ENCODE measurements at regions not wholly inside any gene's neighbourhood (a gene's known extent, or its start where the extent isn't known, plus 50 kb on each side); places are given as distances from the start of the nearest gene placed in this dataset.
"Not testable (repeated sequence)": the region's sequence is repeated elsewhere in the genome, so short reads cannot be mapped to it uniquely, and the experiment has no call there.

DNA sequence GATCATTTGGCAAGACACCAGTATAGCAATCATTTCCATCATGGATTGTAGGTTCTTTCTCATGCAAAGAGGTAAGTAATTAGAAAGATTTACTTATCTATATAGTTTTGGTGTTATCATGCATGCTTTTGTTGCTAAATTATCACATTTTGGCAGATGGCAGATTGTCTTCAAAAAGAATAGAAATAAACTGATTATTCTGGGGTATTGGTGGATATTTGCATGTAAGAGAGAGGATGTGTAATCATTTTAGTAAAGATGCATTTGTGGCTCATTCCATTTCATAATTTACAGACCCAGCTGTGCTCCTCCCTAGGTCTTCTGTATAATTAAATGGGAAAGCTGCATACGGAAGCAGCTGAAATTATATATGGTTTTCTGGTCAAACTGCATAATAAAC lies 875.7 kb upstream of the ANO3 start:
- H3K4me3 ChIP-seq, result no peak overlapping the region
- TF ChIP-seq POLR2A (IDR thresholded peaks at IDR 0.05) (no peak), POLR2AphosphoS5 (IDR thresholded peaks at IDR 0.05; ENCODE audit: insufficient read depth in 1 of 2, low read depth in 1 of 2) (no peak)
- TF ChIP-seq, protein P1, sequence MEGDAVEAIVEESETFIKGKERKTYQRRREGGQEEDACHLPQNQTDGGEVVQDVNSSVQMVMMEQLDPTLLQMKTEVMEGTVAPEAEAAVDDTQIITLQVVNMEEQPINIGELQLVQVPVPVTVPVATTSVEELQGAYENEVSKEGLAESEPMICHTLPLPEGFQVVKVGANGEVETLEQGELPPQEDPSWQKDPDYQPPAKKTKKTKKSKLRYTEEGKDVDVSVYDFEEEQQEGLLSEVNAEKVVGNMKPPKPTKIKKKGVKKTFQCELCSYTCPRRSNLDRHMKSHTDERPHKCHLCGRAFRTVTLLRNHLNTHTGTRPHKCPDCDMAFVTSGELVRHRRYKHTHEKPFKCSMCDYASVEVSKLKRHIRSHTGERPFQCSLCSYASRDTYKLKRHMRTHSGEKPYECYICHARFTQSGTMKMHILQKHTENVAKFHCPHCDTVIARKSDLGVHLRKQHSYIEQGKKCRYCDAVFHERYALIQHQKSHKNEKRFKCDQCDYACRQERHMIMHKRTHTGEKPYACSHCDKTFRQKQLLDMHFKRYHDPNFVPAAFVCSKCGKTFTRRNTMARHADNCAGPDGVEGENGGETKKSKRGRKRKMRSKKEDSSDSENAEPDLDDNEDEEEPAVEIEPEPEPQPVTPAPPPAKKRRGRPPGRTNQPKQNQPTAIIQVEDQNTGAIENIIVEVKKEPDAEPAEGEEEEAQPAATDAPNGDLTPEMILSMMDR (IDR thresholded peaks at IDR 0.05), result no peak
- intact Hi-C loops (cut with DNase I), result no loop called here
- H3K36me3 ChIP-seq, result no peaks in the 10 kb centered on the region
- H3K27ac ChIP-seq, result no peak overlapping the region
- H3K9me3 ChIP-seq, result no peaks in the 10 kb centered on the region
- no peaks in the 10 kb centered on the region for H3K27me3 ChIP-seq
- no peaks in the 10 kb centered on the region for H3K4me1 ChIP-seq
- DNase-seq (ENCODE audit: extremely low spot score in 2 of 2), result no peak

DNA sequence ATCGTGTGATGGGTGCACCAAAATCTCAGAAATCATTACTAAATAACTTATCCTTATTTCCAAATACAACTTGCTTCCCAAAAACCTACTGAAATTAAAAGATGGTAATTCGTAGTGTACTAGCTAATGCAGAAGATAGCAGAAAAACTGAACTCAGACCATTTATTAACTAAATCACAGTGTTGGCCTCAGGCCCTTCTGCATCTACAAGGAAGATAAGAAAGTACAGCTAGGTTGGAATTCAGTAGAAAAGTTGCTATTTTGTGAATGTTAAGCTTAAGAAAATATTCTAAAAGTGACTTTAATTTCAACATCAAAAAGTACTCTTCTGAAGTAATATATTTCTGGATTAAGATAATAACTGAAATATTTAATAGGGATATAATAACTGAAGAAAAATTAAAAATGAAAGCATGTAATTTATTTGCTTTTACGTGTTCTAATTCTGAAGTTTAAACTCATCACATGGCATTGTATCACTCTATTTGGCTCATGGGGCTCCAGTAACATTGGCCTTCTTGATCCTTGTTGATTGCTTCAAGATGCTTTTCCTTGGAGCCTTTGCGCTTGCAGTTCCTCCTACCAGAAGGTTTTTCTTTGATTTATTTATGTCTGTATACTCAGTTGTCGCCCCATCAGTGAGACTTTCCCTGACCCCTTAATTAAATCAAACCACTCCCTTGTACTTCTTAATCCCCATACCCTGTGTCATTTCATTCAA lies 847.9 kb upstream of the ANO3 start:
- intact Hi-C loops (cut with DNase I), result no loop called here
- Histone ChIP-seq H3K27ac (no peak overlapping the region), H3K36me3 (no peaks in the 10 kb centered on the region), H3K4me3 (no peak overlapping the region), H3K27me3 (no peaks in the 10 kb centered on the region), H3K4me1 (no peaks in the 10 kb centered on the region), H3K9me3 (no peaks in the 10 kb centered on the region)
- DNase-seq (ENCODE audit: extremely low spot score in 2 of 2), result no peak
- TF ChIP-seq POLR2AphosphoS5 (IDR thresholded peaks at IDR 0.05; ENCODE audit: insufficient read depth in 1 of 2, low read depth in 1 of 2) (no peak), POLR2A (IDR thresholded peaks at IDR 0.05) (no peak)
- TF ChIP-seq, protein P1 (IDR thresholded peaks at IDR 0.05), result no peak

DNA sequence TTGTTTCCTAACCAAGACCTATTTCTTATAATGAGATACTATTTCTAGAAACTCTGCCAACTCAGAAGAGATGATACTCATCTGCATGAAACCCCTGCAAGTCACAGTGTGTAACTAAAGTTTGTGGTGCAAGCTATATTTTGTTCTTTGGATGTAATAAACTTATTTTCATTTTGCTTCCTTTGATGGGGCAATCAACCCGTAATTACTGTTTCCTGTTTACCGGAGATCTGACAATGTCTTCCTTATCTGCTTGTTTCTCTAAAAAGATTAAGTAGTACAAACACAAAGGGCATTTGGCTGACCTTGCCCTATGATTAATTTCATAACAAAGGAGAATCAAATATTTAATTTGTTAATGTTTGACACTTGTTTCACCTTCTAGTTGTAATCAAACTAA lies 846.6 kb upstream of the ANO3 start:
- Histone ChIP-seq H3K9me3 (no peaks in the 10 kb centered on the region), H3K4me1 (no peaks in the 10 kb centered on the region), H3K4me3 (no peak overlapping the region), H3K27me3 (no peaks in the 10 kb centered on the region), H3K27ac (no peak overlapping the region), H3K36me3 (no peaks in the 10 kb centered on the region)
- DNase-seq (ENCODE audit: extremely low spot score in 2 of 2), result no peak
- intact Hi-C loops (cut with DNase I), result no loop called here
- TF ChIP-seq POLR2A (IDR thresholded peaks at IDR 0.05), result no peak
- TF ChIP-seq, protein P1 (IDR thresholded peaks at IDR 0.05), result no peak
- no peak for TF ChIP-seq POLR2AphosphoS5 (IDR thresholded peaks at IDR 0.05; ENCODE audit: insufficient read depth in 1 of 2, low read depth in 1 of 2)

DNA sequence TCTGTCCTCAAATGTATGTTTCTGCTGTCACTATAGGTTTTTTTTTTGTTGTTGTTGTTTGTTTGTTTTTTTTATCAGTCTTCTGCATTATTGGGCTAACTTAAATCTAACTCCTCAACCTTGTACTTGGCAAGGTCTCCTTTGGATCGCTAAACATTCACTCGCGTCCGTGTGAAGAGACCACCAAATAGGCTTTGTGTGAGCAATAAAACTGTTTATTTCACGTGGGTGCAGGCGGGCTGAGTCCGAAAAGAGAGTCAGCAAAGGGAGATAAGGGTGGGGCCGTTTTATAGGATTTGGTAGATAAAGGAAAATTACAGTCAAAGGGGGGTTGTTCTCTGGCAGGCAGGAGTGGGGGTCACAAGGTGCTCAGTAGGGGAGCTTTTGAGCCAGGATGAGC lies 845.6 kb upstream of the ANO3 start:
- H3K27ac ChIP-seq; H3K9me3 ChIP-seq; H3K4me1 ChIP-seq; H3K36me3 ChIP-seq; H3K27me3 ChIP-seq; DNase-seq (ENCODE audit: extremely low spot score in 2 of 2); intact Hi-C loops (cut with DNase I); H3K4me3 ChIP-seq: not testable (repeated sequence)

DNA sequence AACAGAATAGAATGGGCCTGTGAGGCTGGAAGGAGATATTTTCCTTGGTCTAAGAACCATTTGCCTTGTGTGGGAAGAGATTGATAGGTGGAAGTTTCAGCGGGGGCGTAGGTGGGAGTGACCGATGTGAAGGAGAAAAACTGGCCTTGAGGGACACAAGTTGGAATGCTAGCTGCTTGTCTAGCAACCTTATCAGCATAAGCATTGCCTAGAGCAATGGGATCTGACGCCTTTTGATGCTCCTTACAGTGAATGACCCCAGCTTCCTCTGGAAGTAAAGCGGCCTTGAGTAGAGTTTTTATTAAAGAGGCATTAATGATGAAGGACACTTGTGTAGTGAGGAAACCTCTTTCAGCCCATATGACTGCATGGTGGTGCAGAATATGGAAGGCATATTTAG lies 843.8 kb upstream of the ANO3 start:
- DNase-seq (ENCODE audit: extremely low spot score in 2 of 2); H3K27me3 ChIP-seq; H3K9me3 ChIP-seq; intact Hi-C loops (cut with DNase I); H3K4me3 ChIP-seq; H3K36me3 ChIP-seq; H3K27ac ChIP-seq; H3K4me1 ChIP-seq: not testable (repeated sequence)

DNA sequence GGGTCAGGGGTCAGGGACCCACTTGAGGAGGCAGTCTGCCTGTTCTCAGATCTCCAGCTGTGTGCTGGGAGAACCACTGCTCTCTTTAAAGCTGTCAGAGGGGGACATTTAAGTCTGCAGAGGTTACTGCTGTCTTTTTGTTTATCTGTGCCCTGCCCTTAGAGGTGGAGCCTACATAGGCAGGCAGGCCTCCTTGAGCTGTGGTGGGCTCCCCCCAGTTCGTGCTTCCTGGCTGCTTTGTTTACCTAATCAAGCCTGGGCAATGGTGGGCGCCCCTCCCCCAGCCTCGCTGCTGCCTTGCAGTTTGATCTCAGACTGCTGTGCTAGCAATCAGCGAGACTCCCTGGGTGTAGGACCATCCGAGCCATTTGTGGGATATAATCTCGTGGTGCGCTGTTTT lies 830.5 kb upstream of the ANO3 start:
- H3K27me3 ChIP-seq; DNase-seq (ENCODE audit: extremely low spot score in 2 of 2); H3K9me3 ChIP-seq; H3K4me1 ChIP-seq; H3K4me3 ChIP-seq; H3K27ac ChIP-seq; H3K36me3 ChIP-seq; intact Hi-C loops (cut with DNase I): not testable (repeated sequence)

DNA sequence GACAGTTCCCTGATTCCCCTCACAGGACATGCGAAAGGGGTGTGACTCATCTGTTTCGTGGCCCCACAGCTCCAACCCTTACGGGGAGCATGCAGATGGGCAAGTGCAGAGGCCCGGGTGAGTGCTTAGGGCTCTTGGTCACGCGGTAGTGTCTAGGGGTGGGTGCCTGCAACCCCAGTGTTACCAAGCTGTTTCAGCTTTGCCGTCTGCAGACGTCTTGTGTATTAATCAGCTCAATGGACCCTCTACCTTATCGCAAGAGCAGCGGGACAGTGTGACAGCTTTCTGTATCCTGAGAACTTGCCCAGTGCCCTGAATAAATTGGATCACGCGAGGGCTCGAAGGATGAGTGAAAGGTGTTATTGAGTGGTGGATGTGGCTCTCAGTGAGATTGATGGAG lies 816.4 kb upstream of the ANO3 start:
- no peak overlapping the region for H3K4me3 ChIP-seq
- H3K9me3 ChIP-seq, result no peaks in the 10 kb centered on the region
- intact Hi-C loops (cut with DNase I), result no loop called here
- H3K27me3 ChIP-seq, result no peaks in the 10 kb centered on the region
- no peaks in the 10 kb centered on the region for H3K4me1 ChIP-seq
- no peak overlapping the region for H3K27ac ChIP-seq
- no peaks in the 10 kb centered on the region for H3K36me3 ChIP-seq
- no peak for TF ChIP-seq POLR2AphosphoS5 (IDR thresholded peaks at IDR 0.05; ENCODE audit: insufficient read depth in 1 of 2, low read depth in 1 of 2)
- TF ChIP-seq, protein P1 (IDR thresholded peaks at IDR 0.05), result no peak
- no peak for TF ChIP-seq POLR2A (IDR thresholded peaks at IDR 0.05)
- DNase-seq (ENCODE audit: extremely low spot score in 2 of 2), result no peak

Data from vagina (tissue), 2 donors.